ENCODE measurements at regions not wholly inside any gene's neighbourhood (a gene's known extent, or its start where the extent isn't known, plus 50 kb on each side); places are given as distances from the start of the nearest gene placed in this dataset.

DNA sequence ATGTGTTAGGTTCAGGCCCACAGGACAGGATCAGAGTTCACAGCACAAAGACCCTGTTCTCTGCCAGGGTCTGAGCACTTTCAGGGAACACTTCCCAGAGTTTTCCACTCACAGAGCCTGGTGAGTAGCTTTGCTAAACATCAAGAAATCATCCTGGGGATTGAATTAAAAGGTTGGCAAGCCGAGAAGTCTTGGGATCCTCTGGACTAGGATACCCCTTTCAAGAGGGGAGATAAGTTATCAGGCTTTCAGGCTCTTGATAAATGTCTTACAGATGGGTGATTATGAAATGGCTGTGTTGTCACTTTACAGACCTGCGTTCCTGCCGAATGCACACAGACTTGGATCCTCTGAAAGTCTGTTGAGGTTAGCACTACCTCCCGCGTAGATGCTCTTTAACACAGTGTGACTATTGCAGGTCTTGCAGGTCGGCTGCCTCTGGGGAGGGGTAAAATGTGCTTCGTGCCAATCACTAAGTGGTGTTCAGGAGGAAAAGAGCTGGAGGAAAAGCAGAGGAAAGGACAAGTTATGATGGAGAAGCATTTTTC, 473.5 kb upstream of the AKR1E2 start:
- TF ChIP-seq CTCF (IDR thresholded peaks at IDR 0.05) (no peak), POLR2A (IDR thresholded peaks at IDR 0.05) (no peak)

Measured in thyroid gland (tissue), 4 donors.